ENCODE measurements at regions not wholly inside any gene's neighbourhood (a gene's known extent, or its start where the extent isn't known, plus 50 kb on each side); places are given as distances from the start of the nearest gene placed in this dataset.

GRCh38 chr10:15453457-15453856 lies 82.4 kb upstream of the FAM171A1 start:
- no peak for TF ChIP-seq CTCF (IDR thresholded peaks at IDR 0.05)

DNA sequence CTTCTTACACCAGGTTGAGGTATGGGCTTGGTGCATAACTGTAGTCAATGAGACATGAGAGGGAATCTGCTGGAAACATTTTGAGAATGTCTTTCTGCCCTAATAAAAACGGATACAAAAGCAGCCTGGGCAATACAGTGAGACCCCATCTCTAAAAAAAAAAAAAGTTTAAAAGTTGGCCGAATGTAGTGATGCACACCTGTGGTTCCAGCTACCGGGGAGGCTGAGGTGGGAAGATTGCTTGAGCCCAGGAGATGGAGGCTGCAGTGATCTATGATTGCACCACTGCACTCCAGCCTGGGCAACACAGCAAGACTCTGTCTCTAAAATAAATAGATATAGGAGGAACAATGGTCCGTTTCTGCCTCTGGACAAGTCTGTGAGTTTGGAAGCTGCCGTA lies 81.5 kb upstream of the FAM171A1 start:
- no peak for TF ChIP-seq CTCF (IDR thresholded peaks at IDR 0.05)

DNA sequence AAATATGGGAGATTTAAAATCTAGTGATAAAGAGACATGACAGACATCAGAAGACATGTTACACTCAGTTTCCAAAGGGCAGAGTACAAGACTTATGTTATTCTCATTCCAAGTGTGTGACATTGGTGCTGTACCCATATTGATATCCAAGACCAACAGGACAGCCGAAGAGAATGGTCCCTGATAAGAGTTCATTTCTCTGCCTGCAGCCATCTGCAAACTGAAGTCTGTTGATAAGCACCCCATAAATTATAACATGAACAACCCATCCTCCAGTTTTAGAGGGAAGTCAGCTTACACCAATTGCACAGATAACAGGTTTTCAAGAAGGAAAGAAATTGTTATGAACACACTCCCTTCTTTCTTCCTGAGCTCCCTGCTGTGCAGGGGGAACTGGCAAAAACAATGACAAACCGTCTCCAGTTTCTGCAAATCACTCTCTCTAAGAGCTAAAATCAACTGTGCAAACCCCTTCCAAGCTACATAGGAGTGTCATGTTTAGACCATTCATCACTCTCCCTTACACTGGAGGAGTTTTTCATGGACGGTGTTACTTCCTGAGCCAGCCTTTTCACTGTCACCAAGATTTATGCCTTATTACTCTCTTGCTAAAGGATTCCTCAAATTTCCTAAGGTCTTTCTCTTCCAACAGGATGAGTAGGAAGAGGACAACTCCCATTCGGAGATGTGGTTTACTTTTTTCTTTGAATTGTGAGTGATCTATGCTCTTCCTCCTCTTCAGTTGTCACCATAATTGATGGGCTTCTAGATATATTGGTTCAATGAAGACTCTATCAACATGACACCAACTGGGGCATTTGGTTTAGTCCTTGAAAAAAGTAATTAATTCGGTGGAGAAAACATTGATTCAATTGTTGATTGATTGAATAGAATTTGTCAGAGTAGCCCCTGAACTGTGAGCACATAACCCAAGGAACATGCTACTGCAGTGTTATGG lies 80.3 kb upstream of the FAM171A1 start:
- no peak for TF ChIP-seq CTCF (IDR thresholded peaks at IDR 0.05)

GRCh38 chr10:15448598-15448997 lies 77.5 kb upstream of the FAM171A1 start:
- TF ChIP-seq CTCF (IDR thresholded peaks at IDR 0.05) = no peak

- no peak for TF ChIP-seq CTCF (IDR thresholded peaks at IDR 0.05)
Measured at GRCh38 chr10:15445006-15445390, 73.9 kb upstream of the FAM171A1 start.

GRCh38 chr10:15444105-15445005 lies 73.3 kb upstream of the FAM171A1 start:
- no peak for TF ChIP-seq CTCF (IDR thresholded peaks at IDR 0.05)

GRCh38 chr10:15442056-15442455 lies 71.0 kb upstream of the FAM171A1 start:
- TF ChIP-seq CTCF (IDR thresholded peaks at IDR 0.05) = no peak
